Ectodermal cell (in vitro differentiated cells): ENCODE measurements at regions not wholly inside any gene's neighbourhood (a gene's known extent, or its start where the extent isn't known, plus 50 kb on each side); places are given as distances from the start of the nearest gene placed in this dataset.

ENCODE experiments used
- H3K27ac ChIP-seq: 2 replicates; pipeline ENCODE4 v1.7.0; 2013; ENCODE audit warnings: mild to moderate bottlenecking, low read depth, low read length; ENCODE audit not compliant: insufficient read depth, poor library complexity, severe bottlenecking
- H3K27me3 ChIP-seq: 2 replicates; pipeline ENCODE4 v1.7.0; 2013; ENCODE audit warnings: mild to moderate bottlenecking, low read length; ENCODE audit not compliant: insufficient read depth, control insufficient read depth, poor library complexity, severe bottlenecking
- H3K36me3 ChIP-seq: one replicate; pipeline ENCODE4 v1.7.0; 2013; ENCODE audit warnings: low read length; ENCODE audit not compliant: control insufficient read depth, insufficient read depth
- H3K4me1 ChIP-seq: one replicate; pipeline ENCODE4 v1.7.0; 2013; ENCODE audit warnings: low read length; ENCODE audit not compliant: control insufficient read depth, insufficient read depth
- H3K4me3 ChIP-seq: 2 replicates; pipeline ENCODE4 v1.7.0; 2013; ENCODE audit warnings: low read depth, low read length, control low read depth; ENCODE audit not compliant: insufficient read depth
- H3K9me3 ChIP-seq: 2 replicates; pipeline ENCODE4 v1.7.0; 2013; ENCODE audit warnings: mild to moderate bottlenecking, low read length, moderate library complexity; ENCODE audit not compliant: control insufficient read depth
- WGBS, 2 experiments: methylation state at CpG; one replicate each; pipeline ENCODE4 v1.1.7; 2013; ENCODE audit warnings: missing lambda C conversion rate in 2 of 2; 5-methylcytosine and 5-hydroxymethylcytosine counted together

- Histone ChIP-seq H3K9me3 (no peaks in the 10 kb centered on the region), H3K4me1 (peaks cover 13% of the 10 kb centered on the region), H3K36me3 (no peaks in the 10 kb centered on the region), H3K27me3 (no peaks in the 10 kb centered on the region), H3K4me3 (no peak overlapping the region), H3K27ac (peak overlapping the region; percentile 22)
- 35 to 58% methylated on average over 1 of the region's 1 CpG for WGBS, 2 experiments
Measured at GRCh38 chr6:117156741-117157140, 108.6 kb upstream of the VGLL2 start.

DNA sequence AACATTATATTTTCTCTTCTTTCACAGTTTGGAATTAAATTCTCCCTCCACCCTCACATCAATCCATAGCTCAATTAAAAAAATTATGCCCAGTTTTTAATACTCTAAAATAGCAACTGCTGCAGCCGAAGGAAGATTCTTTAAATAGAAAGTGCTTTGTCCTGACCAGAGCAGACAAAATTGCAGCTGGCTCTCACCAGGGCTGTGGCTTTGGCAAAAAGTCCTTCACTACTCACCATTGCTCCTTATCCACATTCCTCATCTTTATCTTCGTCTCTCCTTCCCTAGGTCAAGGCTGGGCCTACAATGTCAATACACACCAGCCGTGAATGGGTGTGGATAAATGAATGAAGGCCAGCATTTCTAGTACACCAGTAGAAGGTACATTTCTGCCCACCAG lies 107.9 kb upstream of the VGLL2 start:
- Histone ChIP-seq H3K27ac (no peak overlapping the region), H3K4me1 (peaks cover 13% of the 10 kb centered on the region), H3K9me3 (no peaks in the 10 kb centered on the region), H3K4me3 (no peak overlapping the region), H3K36me3 (no peaks in the 10 kb centered on the region), H3K27me3 (no peaks in the 10 kb centered on the region)
- 88% methylated on average over 2 to 3 of the region's 3 CpGs for WGBS, 2 experiments

DNA sequence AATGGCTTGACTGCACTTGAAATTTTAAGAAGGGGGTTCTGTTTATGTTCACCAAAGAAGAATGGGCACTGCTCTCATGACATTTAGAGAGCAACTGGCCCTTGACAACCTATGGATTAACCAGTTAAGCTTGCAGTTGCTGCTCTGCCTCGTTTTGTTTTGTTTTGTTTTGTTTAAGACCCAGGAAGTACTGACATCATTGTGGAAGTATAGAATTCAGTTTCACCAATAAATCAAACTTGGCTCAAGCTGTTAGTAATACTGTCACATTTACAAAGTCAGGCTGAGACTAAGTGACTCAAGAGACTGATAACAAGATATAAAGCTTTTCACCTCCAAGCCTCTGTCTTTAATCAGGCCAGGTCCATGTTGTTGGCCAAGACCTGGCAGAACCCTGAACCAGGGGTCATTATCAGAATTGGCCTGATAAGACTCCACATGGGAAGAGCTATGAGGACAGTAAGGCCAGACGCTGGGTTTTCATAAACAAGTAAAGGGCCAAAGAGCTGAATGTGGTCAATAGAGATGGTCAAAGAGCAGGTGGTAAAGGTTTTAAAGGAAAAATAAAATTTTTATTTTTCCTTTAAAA lies 99.4 kb upstream of the VGLL2 start:
- 79 to 88% methylated on average over 2 of the region's 2 CpGs for WGBS, 2 experiments
- Histone ChIP-seq H3K4me1 (no peaks in the 10 kb centered on the region), H3K27ac (no peak overlapping the region), H3K4me3 (no peak overlapping the region), H3K9me3 (no peaks in the 10 kb centered on the region), H3K36me3 (no peaks in the 10 kb centered on the region), H3K27me3 (no peaks in the 10 kb centered on the region)

- no peaks in the 10 kb centered on the region for H3K4me1 ChIP-seq
- H3K27ac ChIP-seq = no peak overlapping the region
- H3K27me3 ChIP-seq = no peaks in the 10 kb centered on the region
- no peaks in the 10 kb centered on the region for H3K36me3 ChIP-seq
- 75 to 79% methylated on average over 10 of the region's 10 CpGs for WGBS, 2 experiments
- no peaks in the 10 kb centered on the region for H3K9me3 ChIP-seq
- no peak overlapping the region for H3K4me3 ChIP-seq
Measured at GRCh38 chr6:117167520-117168271, 97.7 kb upstream of the VGLL2 start.

DNA sequence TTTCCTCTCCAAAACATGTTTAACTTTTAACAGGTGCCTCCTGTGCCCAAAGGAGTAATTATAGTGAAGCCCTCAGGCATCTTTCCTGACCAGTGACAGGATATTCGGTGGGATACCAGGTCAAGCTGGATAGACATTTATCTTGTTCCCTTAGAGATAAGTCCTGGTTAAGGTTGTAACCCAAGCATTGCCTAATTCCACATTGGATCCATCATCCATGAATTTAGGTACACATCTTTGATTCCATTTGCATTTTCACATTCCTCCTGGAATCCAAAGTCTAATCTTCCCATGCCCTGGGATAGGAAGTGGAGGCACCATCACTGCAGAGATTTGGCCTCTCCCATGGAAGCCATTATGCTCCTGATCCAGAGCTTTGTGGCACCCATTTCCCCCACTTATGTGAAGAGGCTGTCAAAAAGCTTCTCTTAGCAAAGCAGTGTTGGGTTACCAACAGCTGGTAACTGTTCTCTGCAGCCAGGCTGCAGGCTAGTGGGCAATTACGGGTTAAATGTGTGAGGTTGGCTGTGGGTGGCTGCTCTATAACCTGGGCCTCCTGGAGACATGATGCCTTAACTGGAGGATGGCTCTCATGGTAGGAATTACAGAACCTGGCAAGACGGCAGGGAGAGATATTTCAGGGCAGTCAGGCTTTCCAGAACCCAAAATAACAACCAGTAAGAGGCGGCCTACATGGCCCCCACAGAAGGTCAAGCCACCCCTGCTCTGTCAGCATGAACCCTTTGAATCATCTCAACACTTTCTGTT lies 96.9 kb upstream of the VGLL2 start:
- WGBS, 2 experiments = 86 to 90% methylated on average over 4 of the region's 4 CpGs
- Histone ChIP-seq H3K27ac (no peak overlapping the region), H3K36me3 (no peaks in the 10 kb centered on the region), H3K4me1 (no peaks in the 10 kb centered on the region), H3K27me3 (no peaks in the 10 kb centered on the region), H3K4me3 (no peak overlapping the region), H3K9me3 (no peaks in the 10 kb centered on the region)

GRCh38 chr6:117169064-117169665 lies 96.2 kb upstream of the VGLL2 start:
- Histone ChIP-seq H3K4me3 (no peak overlapping the region), H3K27me3 (no peaks in the 10 kb centered on the region), H3K27ac (no peak overlapping the region), H3K4me1 (no peaks in the 10 kb centered on the region), H3K36me3 (no peaks in the 10 kb centered on the region), H3K9me3 (no peaks in the 10 kb centered on the region)
- 93 to 97% methylated on average over 5 of the region's 5 CpGs for WGBS, 2 experiments

GRCh38 chr6:117169781-117170281 lies 95.5 kb upstream of the VGLL2 start:
- Histone ChIP-seq H3K4me1 (no peaks in the 10 kb centered on the region), H3K9me3 (no peaks in the 10 kb centered on the region), H3K27me3 (no peaks in the 10 kb centered on the region), H3K4me3 (no peak overlapping the region), H3K27ac (no peak overlapping the region), H3K36me3 (no peaks in the 10 kb centered on the region)
- WGBS, 2 experiments = 89 to 97% methylated on average over 1 of the region's 1 CpG

GRCh38 chr6:117174835-117175360 lies 90.5 kb upstream of the VGLL2 start:
- Histone ChIP-seq H3K4me3 (no peak overlapping the region), H3K27me3 (no peaks in the 10 kb centered on the region), H3K9me3 (no peaks in the 10 kb centered on the region), H3K4me1 (no peaks in the 10 kb centered on the region), H3K27ac (no peak overlapping the region), H3K36me3 (no peaks in the 10 kb centered on the region)

GRCh38 chr6:117188627-117189201 lies 76.6 kb upstream of the VGLL2 start:
- Histone ChIP-seq H3K4me3 (no peak overlapping the region), H3K27ac (no peak overlapping the region), H3K4me1 (no peaks in the 10 kb centered on the region), H3K9me3 (no peaks in the 10 kb centered on the region), H3K27me3 (no peaks in the 10 kb centered on the region), H3K36me3 (no peaks in the 10 kb centered on the region)
- 18% methylated on average over 1 of the region's 2 CpGs; no CpG with 5 or more reads in 1 of the 2 experiments for whole genome bisulfite sequencing, 2 experiments
